ENCODE measurements at regions not wholly inside any gene's neighbourhood (a gene's known extent, or its start where the extent isn't known, plus 50 kb on each side); places are given as distances from the start of the nearest gene placed in this dataset.

- ATAC-seq (replicated peaks in 6 of 8), result no peak
- no peak overlapping the region for H3K4me3 ChIP-seq
- H3K4me1 ChIP-seq (replicated peaks in 1 of 2), result no peaks in the 10 kb centered on the region
- in situ Hi-C loops (cut with MboI; ENCODE audit: low pct_unique_long_range_greater_than_20kb in 2 of 9, low sequenced_read_pairs in 9 of 9, unreplicated experiment in 9 of 9), result no loop called here
- no peak overlapping the region for H3K27ac ChIP-seq
- WGBS, 10 experiments, result 0 to 78% (median 59%) methylated on average over 1 of the region's 1 CpG; no CpG with 5 or more reads in 1 of the 10 experiments
These were observed 144.2 kb downstream of the SLITRK6 start for GRCh38 chr13:85655040-85655439.

GRCh38 chr13:85654227-85654626, 145.0 kb downstream of the SLITRK6 start:
- 0 to 100% (median 46%) methylated on average over 1 to 2 of the region's 2 CpGs for WGBS, 10 experiments

GRCh38 chr13:85653681-85654080, 145.5 kb downstream of the SLITRK6 start:
- Histone ChIP-seq H3K4me1 (replicated peaks in 1 of 2) (no peaks in the 10 kb centered on the region), H3K27ac (no peak overlapping the region), H3K4me3 (no peak overlapping the region)
- no peak for ATAC-seq (replicated peaks in 6 of 8)
- in situ Hi-C loops (cut with MboI; ENCODE audit: low pct_unique_long_range_greater_than_20kb in 2 of 9, low sequenced_read_pairs in 9 of 9, unreplicated experiment in 9 of 9), result no loop called here
- 14 to 100% (median 70%) methylated on average over 1 to 3 of the region's 3 CpGs; no CpG with 5 or more reads in 2 of the 10 experiments for WGBS, 10 experiments

More at GRCh38 chr13:85654227-85654626, 145.0 kb downstream of the SLITRK6 start:
- Histone ChIP-seq H3K4me3 (no peak overlapping the region), H3K27ac (no peak overlapping the region), H3K4me1 (replicated peaks in 1 of 2) (no peaks in the 10 kb centered on the region)
- no peak for ATAC-seq (replicated peaks in 6 of 8)
- in situ Hi-C loops (cut with MboI; ENCODE audit: low pct_unique_long_range_greater_than_20kb in 2 of 9, low sequenced_read_pairs in 9 of 9, unreplicated experiment in 9 of 9), result no loop called here

- ATAC-seq (replicated peaks in 6 of 8), result no peak
- Histone ChIP-seq H3K4me3 (no peak overlapping the region), H3K27ac (no peak overlapping the region), H3K4me1 (replicated peaks in 1 of 2) (no peaks in the 10 kb centered on the region)
- WGBS, 10 experiments, result 0 to 100% (median 73%) methylated on average over 1 of the region's 1 CpG; no CpG with 5 or more reads in 2 of the 10 experiments
- in situ Hi-C loops (cut with MboI; ENCODE audit: low pct_unique_long_range_greater_than_20kb in 2 of 9, low sequenced_read_pairs in 9 of 9, unreplicated experiment in 9 of 9), result no loop called here
These were observed 146.7 kb downstream of the SLITRK6 start for GRCh38 chr13:85652491-85652890.

GRCh38 chr13:85651440-85651839, 147.8 kb downstream of the SLITRK6 start:
- in situ Hi-C loops (cut with MboI; ENCODE audit: low pct_unique_long_range_greater_than_20kb in 2 of 9, low sequenced_read_pairs in 9 of 9, unreplicated experiment in 9 of 9), result no loop called here
- WGBS, 10 experiments, result 0 to 100% (median 94%) methylated on average over 1 to 4 of the region's 4 CpGs
- no peak overlapping the region for H3K4me3 ChIP-seq
- no peaks in the 10 kb centered on the region for H3K4me1 ChIP-seq (replicated peaks in 1 of 2)
- no peak overlapping the region for H3K27ac ChIP-seq
- ATAC-seq (replicated peaks in 6 of 8), result no peak

- in situ Hi-C loops (cut with MboI; ENCODE audit: low pct_unique_long_range_greater_than_20kb in 2 of 9, low sequenced_read_pairs in 9 of 9, unreplicated experiment in 9 of 9), result no loop called here
- 80 to 100% (median 100%) methylated on average over 1 to 2 of the region's 2 CpGs; no CpG with 5 or more reads in 7 of the 10 experiments for WGBS, 10 experiments
- Histone ChIP-seq H3K4me3 (no peak overlapping the region), H3K27ac (no peak overlapping the region), H3K4me1 (replicated peaks in 1 of 2) (no peaks in the 10 kb centered on the region)
- ATAC-seq (replicated peaks in 6 of 8), result no peak
These were observed 148.6 kb downstream of the SLITRK6 start for GRCh38 chr13:85650613-85651012.

GRCh38 chr13:85640727-85641126, 158.5 kb downstream of the SLITRK6 start:
- WGBS, 10 experiments, result 17 to 100% (median 71%) methylated on average over 1 to 3 of the region's 3 CpGs
- Histone ChIP-seq H3K27ac (no peak overlapping the region), H3K4me1 (replicated peaks in 1 of 2) (no peaks in the 10 kb centered on the region), H3K4me3 (no peak overlapping the region)
- peak in 3 of 8 experiments; percentile 92 to 100 (median 96) for ATAC-seq (replicated peaks in 6 of 8)
- in situ Hi-C loops (cut with MboI; ENCODE audit: low pct_unique_long_range_greater_than_20kb in 2 of 9, low sequenced_read_pairs in 9 of 9, unreplicated experiment in 9 of 9), result no loop called here

- Histone ChIP-seq H3K27ac (no peak overlapping the region), H3K4me3 (no peak overlapping the region), H3K4me1 (replicated peaks in 1 of 2) (no peaks in the 10 kb centered on the region)
- no peak for ATAC-seq (replicated peaks in 6 of 8)
- WGBS, 10 experiments, result 40 to 90% (median 80%) methylated on average over 1 to 2 of the region's 12 CpGs; no CpG with 5 or more reads in 7 of the 10 experiments
- in situ Hi-C loops (cut with MboI; ENCODE audit: low pct_unique_long_range_greater_than_20kb in 2 of 9, low sequenced_read_pairs in 9 of 9, unreplicated experiment in 9 of 9), result no loop called here
These were observed 160.3 kb downstream of the SLITRK6 start for GRCh38 chr13:85638815-85639393.

GRCh38 chr13:85638265-85638664, 161.0 kb downstream of the SLITRK6 start:
- H3K27ac ChIP-seq, result no peak overlapping the region
- 0 to 100% (median 80%) methylated on average over 1 to 6 of the region's 6 CpGs; no CpG with 5 or more reads in 3 of the 10 experiments for WGBS, 10 experiments
- H3K4me3 ChIP-seq, result no peak overlapping the region
- no peak for ATAC-seq (replicated peaks in 6 of 8)
- H3K4me1 ChIP-seq (replicated peaks in 1 of 2), result no peaks in the 10 kb centered on the region
- in situ Hi-C loops (cut with MboI; ENCODE audit: low pct_unique_long_range_greater_than_20kb in 2 of 9, low sequenced_read_pairs in 9 of 9, unreplicated experiment in 9 of 9), result no loop called here

GRCh38 chr13:85632526-85633195, 166.6 kb downstream of the SLITRK6 start:
- in situ Hi-C loops (cut with MboI; ENCODE audit: low pct_unique_long_range_greater_than_20kb in 2 of 9, low sequenced_read_pairs in 9 of 9, unreplicated experiment in 9 of 9), result no loop called here
- ATAC-seq (replicated peaks in 6 of 8), result no peak
- 0 to 100% (median 77%) methylated on average over 1 to 3 of the region's 3 CpGs; no CpG with 5 or more reads in 1 of the 10 experiments for WGBS, 10 experiments
- Histone ChIP-seq H3K4me1 (replicated peaks in 1 of 2) (no peaks in the 10 kb centered on the region), H3K4me3 (no peak overlapping the region), H3K27ac (no peak overlapping the region)

GRCh38 chr13:85631801-85632200, 167.4 kb downstream of the SLITRK6 start:
- in situ Hi-C loops (cut with MboI; ENCODE audit: low pct_unique_long_range_greater_than_20kb in 2 of 9, low sequenced_read_pairs in 9 of 9, unreplicated experiment in 9 of 9), result no loop called here
- WGBS, 10 experiments, result 0 to 100% (median 70%) methylated on average over 1 to 4 of the region's 4 CpGs
- Histone ChIP-seq H3K4me3 (no peak overlapping the region), H3K27ac (no peak overlapping the region), H3K4me1 (replicated peaks in 1 of 2) (no peaks in the 10 kb centered on the region)
- peak in 1 of 8 experiments; percentile 22 for ATAC-seq (replicated peaks in 6 of 8)

- H3K27ac ChIP-seq, result no peak overlapping the region
- 44 to 97% (median 85%) methylated on average over 2 to 4 of the region's 4 CpGs for WGBS, 10 experiments
These were observed 172.6 kb downstream of the SLITRK6 start for GRCh38 chr13:85626603-85627002.

GRCh38 chr13:85619321-85619720, 179.9 kb downstream of the SLITRK6 start:
- ATAC-seq (replicated peaks in 6 of 8), result no peak
- H3K4me1 ChIP-seq (replicated peaks in 1 of 2), result no peaks in the 10 kb centered on the region
- whole genome bisulfite sequencing, 10 experiments, result 25 to 100% (median 81%) methylated on average over 1 to 2 of the region's 2 CpGs; no CpG with 5 or more reads in 1 of the 10 experiments
- H3K27ac ChIP-seq, result no peak overlapping the region
- H3K4me3 ChIP-seq, result no peak overlapping the region
- in situ Hi-C loops (cut with MboI; ENCODE audit: low pct_unique_long_range_greater_than_20kb in 2 of 9, low sequenced_read_pairs in 9 of 9, unreplicated experiment in 9 of 9), result no loop called here

More at GRCh38 chr13:85626603-85627002, 172.6 kb downstream of the SLITRK6 start:
- no peaks in the 10 kb centered on the region for H3K4me1 ChIP-seq (replicated peaks in 1 of 2)
- in situ Hi-C loops (cut with MboI; ENCODE audit: low pct_unique_long_range_greater_than_20kb in 2 of 9, low sequenced_read_pairs in 9 of 9, unreplicated experiment in 9 of 9), result no loop called here
- no peak overlapping the region for H3K4me3 ChIP-seq
- ATAC-seq (replicated peaks in 6 of 8), result no peak

Data from motor neuron (in vitro differentiated cells).